ENCODE measurements at regions not wholly inside any gene's neighbourhood (a gene's known extent, or its start where the extent isn't known, plus 50 kb on each side); places are given as distances from the start of the nearest gene placed in this dataset.

DNA sequence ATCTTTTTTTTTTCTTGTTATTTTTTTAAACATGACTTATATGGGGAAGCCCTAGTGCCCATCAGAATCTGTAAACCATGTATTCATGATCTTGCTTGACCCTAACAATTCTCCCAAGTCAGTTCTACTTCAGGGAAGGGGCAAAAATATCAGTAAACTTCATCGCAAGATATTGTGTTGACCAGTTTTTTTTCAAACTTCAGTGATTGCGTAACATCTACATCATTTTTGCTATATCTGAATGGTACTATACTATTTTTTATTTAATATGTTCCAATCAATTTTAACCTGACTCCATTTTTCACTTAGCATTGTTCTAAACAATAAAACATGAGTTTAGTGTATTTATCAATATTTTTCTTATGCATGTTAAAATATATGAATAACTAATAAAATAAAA, 221.2 kb downstream of the NKX6-1 start:
- no peak for TF ChIP-seq CTCF (conservative IDR thresholded peaks at IDR 0.05; ENCODE audit: low read depth, low read length)
- TF ChIP-seq EZH2 (IDR thresholded peaks at IDR 0.05; ENCODE audit: borderline replicate concordance, low read depth, low read length, poor library complexity, severe bottlenecking), result no peak
